Karpas-422 (cell line): ENCODE measurements at regions not wholly inside any gene's neighbourhood (a gene's known extent, or its start where the extent isn't known, plus 50 kb on each side); places are given as distances from the start of the nearest gene placed in this dataset.

Source experiments
- DNase-seq: peaks from one replicate; pipeline ENCODE4 v3.0.0-alpha.2; 2015
- H2AFZ ChIP-seq: fragments of 200-600 bp; sonication (generic); 2 replicates; pipeline ENCODE4 v1.6.1; 2014; ENCODE audit warnings: antibody characterized with exemption, low read length, mixed read lengths
- H3K27ac ChIP-seq: fragments of 200-600 bp; sonication (generic); 2 replicates; pipeline ENCODE4 v1.5.1; 2014; ENCODE audit warnings: mild to moderate bottlenecking, low read length, moderate library complexity
- H3K27me3 ChIP-seq: fragments of 200-600 bp; sonication (generic); 2 replicates; pipeline ENCODE4 v1.6.1; 2014; ENCODE audit warnings: low read length, mixed read lengths
- H3K36me3 ChIP-seq: fragments of 200-600 bp; sonication (generic); 2 replicates; pipeline ENCODE4 v1.6.1; 2014; ENCODE audit warnings: low read length, mixed read lengths; ENCODE audit not compliant: insufficient read depth
- H3K4me1 ChIP-seq: fragments of 200-600 bp; sonication (generic); 2 replicates; pipeline ENCODE4 v1.6.1; 2014; ENCODE audit warnings: mild to moderate bottlenecking, low read length, mixed read lengths
- H3K4me2 ChIP-seq: fragments of 200-600 bp; sonication (generic); 2 replicates; pipeline ENCODE4 v1.6.1; 2014; ENCODE audit warnings: low read length, low read depth, mild to moderate bottlenecking; ENCODE audit not compliant: poor library complexity, severe bottlenecking
- H3K4me3 ChIP-seq: fragments of 200-600 bp; sonication (generic); 2 replicates; pipeline ENCODE4 v1.5.1; 2014; ENCODE audit warnings: mild to moderate bottlenecking, antibody characterized with exemption, low read length, mixed read lengths
- H3K79me2 ChIP-seq: fragments of 200-600 bp; sonication (generic); 2 replicates; pipeline ENCODE4 v1.6.1; 2014; ENCODE audit warnings: mild to moderate bottlenecking, low read length, mixed read lengths
- H3K9ac ChIP-seq: fragments of 200-600 bp; sonication (generic); 2 replicates; pipeline ENCODE4 v1.6.0; 2014; ENCODE audit warnings: low read length
- H3K9me2 ChIP-seq: fragments of 200-600 bp; sonication (generic), shearing (Covaris generic); replicated peaks from 2 replicates; pipeline ENCODE4 v1.6.0; 2014; ENCODE audit warnings: mild to moderate bottlenecking, low read length, moderate library complexity; ENCODE audit not compliant: insufficient read depth
- H3K9me3 ChIP-seq: fragments of 300-700, 200-600 bp; sonication (generic); 2 replicates; pipeline ENCODE4 v1.6.1; 2014; ENCODE audit warnings: low read length, mixed read lengths
- H4K20me1 ChIP-seq: fragments of 200-600 bp; sonication (generic); 2 replicates; pipeline ENCODE4 v1.6.1; 2014; ENCODE audit warnings: mild to moderate bottlenecking, antibody characterized with exemption, low read length, low read depth; ENCODE audit not compliant: insufficient read depth

- H3K9me3 ChIP-seq = no peaks in the 10 kb centered on the region
- no peaks in the 10 kb centered on the region for H3K36me3 ChIP-seq
- no peak overlapping the region for H3K27ac ChIP-seq
- H3K4me3 ChIP-seq = no peak overlapping the region
- H3K9me2 ChIP-seq = no peaks in the 10 kb centered on the region
- H3K4me1 ChIP-seq = peaks cover 3% of the 10 kb centered on the region; the same call in 1 of the 2 replicates
- no peaks in the 10 kb centered on the region for H4K20me1 ChIP-seq
- H3K9ac ChIP-seq = no peak overlapping the region
- no peak overlapping the region for H2AFZ ChIP-seq
- no peak for DNase-seq
- no peaks in the 10 kb centered on the region for H3K27me3 ChIP-seq
- H3K4me2 ChIP-seq = no peak overlapping the region
- H3K79me2 ChIP-seq = no peaks in the 10 kb centered on the region
Measured at GRCh38 chr22:27400811-27401210, 400.7 kb downstream of the MN1 start.

- no peaks in the 10 kb centered on the region for H3K27me3 ChIP-seq
- DNase-seq = no peak
Measured at GRCh38 chr22:27401321-27401720, 400.2 kb downstream of the MN1 start.

GRCh38 chr22:27404441-27404840 is 397.1 kb downstream of the MN1 start:
- Histone ChIP-seq H3K27me3 (no peaks in the 10 kb centered on the region), H3K79me2 (no peaks in the 10 kb centered on the region), H3K9me2 (no peaks in the 10 kb centered on the region), H3K27ac (no peak overlapping the region), H3K9ac (no peak overlapping the region), H2AFZ (no peak overlapping the region), H3K4me3 (no peak overlapping the region), H4K20me1 (no peaks in the 10 kb centered on the region), H3K4me2 (no peak overlapping the region), H3K36me3 (no peaks in the 10 kb centered on the region), H3K9me3 (no peaks in the 10 kb centered on the region), H3K4me1 (peaks cover 7% of the 10 kb centered on the region)
- DNase-seq = no peak

More at GRCh38 chr22:27401321-27401720, 400.2 kb downstream of the MN1 start:
- H3K4me2 ChIP-seq = no peak overlapping the region
- peaks cover 3% of the 10 kb centered on the region; the same call in 1 of the 2 replicates for H3K4me1 ChIP-seq
- H3K9me3 ChIP-seq = no peaks in the 10 kb centered on the region
- no peaks in the 10 kb centered on the region for H3K9me2 ChIP-seq
- H3K9ac ChIP-seq = no peak overlapping the region
- no peaks in the 10 kb centered on the region for H3K79me2 ChIP-seq
- H3K4me3 ChIP-seq = no peak overlapping the region
- no peak overlapping the region for H2AFZ ChIP-seq
- no peaks in the 10 kb centered on the region for H4K20me1 ChIP-seq
- no peak overlapping the region for H3K27ac ChIP-seq
- H3K36me3 ChIP-seq = no peaks in the 10 kb centered on the region

GRCh38 chr22:27405672-27406388 is 395.7 kb downstream of the MN1 start:
- Histone ChIP-seq H3K36me3 (no peaks in the 10 kb centered on the region), H4K20me1 (no peaks in the 10 kb centered on the region), H3K9me3 (no peaks in the 10 kb centered on the region), H3K27ac (no peak overlapping the region), H3K27me3 (no peaks in the 10 kb centered on the region), H3K9me2 (no peaks in the 10 kb centered on the region), H3K9ac (no peak overlapping the region), H3K4me2 (no peak overlapping the region), H3K79me2 (no peaks in the 10 kb centered on the region), H3K4me3 (no peak overlapping the region), H2AFZ (no peak overlapping the region), H3K4me1 (peaks cover 7% of the 10 kb centered on the region)
- peak; percentile 77 for DNase-seq

- Histone ChIP-seq H3K79me2 (no peaks in the 10 kb centered on the region), H3K9me2 (no peaks in the 10 kb centered on the region), H3K4me3 (no peak overlapping the region), H3K4me2 (no peak overlapping the region), H3K9me3 (no peaks in the 10 kb centered on the region), H2AFZ (no peak overlapping the region), H3K4me1 (peaks cover 7% of the 10 kb centered on the region), H3K27ac (no peak overlapping the region), H3K36me3 (no peaks in the 10 kb centered on the region), H3K27me3 (no peaks in the 10 kb centered on the region), H4K20me1 (no peaks in the 10 kb centered on the region), H3K9ac (no peak overlapping the region)
- DNase-seq = no peak
Measured at GRCh38 chr22:27406389-27406861, 395.1 kb downstream of the MN1 start.

DNA sequence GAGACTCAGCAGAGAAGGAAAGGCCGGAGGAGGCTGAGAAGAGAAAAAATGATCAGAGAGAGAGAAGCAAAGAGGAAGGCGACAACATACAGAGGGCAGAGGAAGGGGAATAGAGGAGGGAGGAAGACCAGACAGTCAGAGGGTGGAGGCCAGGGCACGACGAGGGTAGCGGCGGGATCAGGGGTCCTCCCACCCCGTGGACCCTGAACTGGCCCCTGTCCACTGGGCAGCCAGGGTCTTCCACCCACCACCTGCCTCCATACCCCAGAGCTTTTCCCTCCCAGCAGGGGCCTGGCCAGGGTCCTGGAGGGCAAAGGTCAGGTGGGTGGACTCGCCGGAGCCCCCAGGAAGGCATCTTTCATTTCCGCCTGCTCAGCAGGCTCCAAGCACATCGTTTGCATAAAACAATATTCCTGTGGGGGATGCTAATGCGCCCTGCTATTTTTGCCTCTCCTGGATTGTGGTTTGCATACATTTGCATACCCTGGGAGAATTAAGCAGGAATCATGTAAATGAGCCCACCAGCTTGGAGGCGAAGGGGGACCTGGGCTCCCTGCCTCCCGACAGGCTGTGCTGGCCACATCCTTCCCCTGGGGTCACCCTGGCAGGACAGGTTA is 394.1 kb downstream of the MN1 start:
- Histone ChIP-seq H4K20me1 (no peaks in the 10 kb centered on the region), H3K9me2 (no peaks in the 10 kb centered on the region), H3K4me3 (no peak overlapping the region), H3K4me1 (peaks cover 7% of the 10 kb centered on the region), H3K9ac (no peak overlapping the region), H3K9me3 (no peaks in the 10 kb centered on the region), H2AFZ (no peak overlapping the region), H3K4me2 (no peak overlapping the region), H3K27me3 (no peaks in the 10 kb centered on the region), H3K79me2 (no peaks in the 10 kb centered on the region), H3K27ac (no peak overlapping the region), H3K36me3 (no peaks in the 10 kb centered on the region)
- peak; percentile 59 for DNase-seq

DNA sequence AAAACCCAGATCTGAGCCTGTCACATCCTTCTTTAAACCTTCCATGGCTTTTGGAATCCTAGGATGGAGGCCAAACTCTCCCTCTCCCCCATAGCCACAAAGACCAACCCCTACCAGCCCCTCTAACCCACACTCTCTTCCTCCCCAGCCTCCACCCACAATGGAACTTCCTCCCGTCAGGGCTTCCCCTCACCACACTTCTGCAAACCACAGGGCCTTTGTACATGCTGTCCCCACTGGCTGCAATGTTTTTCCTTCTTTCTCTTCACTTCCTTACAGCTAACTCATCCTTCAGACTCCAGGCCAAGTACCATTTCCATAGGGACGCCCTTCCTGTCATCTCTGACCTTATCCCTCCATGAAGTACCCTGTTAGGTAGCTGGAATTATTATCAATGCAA is 393.5 kb downstream of the MN1 start:
- peaks cover 7% of the 10 kb centered on the region for H3K4me1 ChIP-seq
- H3K4me3 ChIP-seq = no peak overlapping the region
- no peaks in the 10 kb centered on the region for H3K9me2 ChIP-seq
- H4K20me1 ChIP-seq = no peaks in the 10 kb centered on the region
- no peak overlapping the region for H3K27ac ChIP-seq
- no peak overlapping the region for H3K4me2 ChIP-seq
- no peaks in the 10 kb centered on the region for H3K9me3 ChIP-seq
- DNase-seq = no peak
- no peak overlapping the region for H3K9ac ChIP-seq
- H3K36me3 ChIP-seq = no peaks in the 10 kb centered on the region
- no peak overlapping the region for H2AFZ ChIP-seq
- no peaks in the 10 kb centered on the region for H3K27me3 ChIP-seq
- H3K79me2 ChIP-seq = no peaks in the 10 kb centered on the region

GRCh38 chr22:27409299-27409698 is 392.3 kb downstream of the MN1 start:
- no peak overlapping the region for H3K4me3 ChIP-seq

More at GRCh38 chr22:27409299-27409698, 392.3 kb downstream of the MN1 start:
- Histone ChIP-seq H3K4me1 (peaks cover 7% of the 10 kb centered on the region), H3K9ac (no peak overlapping the region), H3K79me2 (no peaks in the 10 kb centered on the region), H3K9me2 (no peaks in the 10 kb centered on the region), H3K36me3 (no peaks in the 10 kb centered on the region), H3K4me2 (no peak overlapping the region), H4K20me1 (no peaks in the 10 kb centered on the region), H3K9me3 (no peaks in the 10 kb centered on the region), H2AFZ (no peak overlapping the region), H3K27ac (no peak overlapping the region), H3K27me3 (no peaks in the 10 kb centered on the region)
- no peak for DNase-seq
